Ishikawa (cell line): ENCODE measurements at regions not wholly inside any gene's neighbourhood (a gene's known extent, or its start where the extent isn't known, plus 50 kb on each side); places are given as distances from the start of the nearest gene placed in this dataset.

Experiments used
- CEBPB ChIP-seq: IDR thresholded peaks from 2 replicates; pipeline ENCODE4 v1.6.1; 2012
- CREB1 ChIP-seq: IDR thresholded peaks from 2 replicates; pipeline ENCODE4 v1.6.1; 2012; ENCODE audit warnings: low read depth
- EGR1 ChIP-seq: IDR thresholded peaks from 2 replicates; pipeline ENCODE4 v1.6.1; 2012
- EP300 ChIP-seq: IDR thresholded peaks from 2 replicates; pipeline ENCODE4 v1.6.1; 2012; ENCODE audit warnings: borderline replicate concordance
- FOXM1 ChIP-seq: IDR thresholded peaks from 2 replicates; pipeline ENCODE4 v1.6.1; 2012; ENCODE audit warnings: low read depth, borderline replicate concordance
- MAX ChIP-seq: IDR thresholded peaks from 2 replicates; pipeline ENCODE4 v1.6.1; 2012
- NFIC ChIP-seq: IDR thresholded peaks from 2 replicates; pipeline ENCODE4 v1.6.1; 2012
- RAD21 ChIP-seq: IDR thresholded peaks from 2 replicates; pipeline ENCODE4 v1.6.1; 2012; ENCODE audit warnings: low read depth
- REST ChIP-seq: IDR thresholded peaks from 2 replicates; pipeline ENCODE4 v1.6.1; 2012; ENCODE audit warnings: low read depth, mild to moderate bottlenecking
- TAF1 ChIP-seq: IDR thresholded peaks from 2 replicates; pipeline ENCODE4 v1.6.1; 2012; ENCODE audit warnings: low read depth, mild to moderate bottlenecking
- TCF12 ChIP-seq: IDR thresholded peaks from 2 replicates; pipeline ENCODE4 v1.6.1; 2012; ENCODE audit warnings: low read depth
- TEAD4 ChIP-seq: IDR thresholded peaks from 2 replicates; pipeline ENCODE4 v1.6.1; 2012
- USF1 ChIP-seq: IDR thresholded peaks from 2 replicates; pipeline ENCODE4 v1.6.1; 2012
- YY1 ChIP-seq: IDR thresholded peaks from 2 replicates; pipeline ENCODE4 v1.6.1; 2012; ENCODE audit warnings: low read depth
- ZBTB7A ChIP-seq: IDR thresholded peaks from 2 replicates; pipeline ENCODE4 v1.6.1; 2012; ENCODE audit warnings: low read depth

- TF ChIP-seq RAD21 = no peak
Measured at GRCh38 chr16:16805809-16806208, 426.9 kb downstream of the NPIPA7 start.

- no peak for TF ChIP-seq EP300
- no peak for TF ChIP-seq FOXM1
- no peak for TF ChIP-seq CEBPB
Measured at GRCh38 chr16:16815641-16816040, 436.7 kb downstream of the NPIPA7 start.

- TF ChIP-seq EP300 = no peak
- TF ChIP-seq CEBPB = no peak
- TF ChIP-seq RAD21 = no peak
- TF ChIP-seq CREB1 = no peak
- TF ChIP-seq REST = no peak
- no peak for TF ChIP-seq YY1
- TF ChIP-seq TEAD4 = no peak
- no peak for TF ChIP-seq USF1
- TF ChIP-seq MAX = no peak
- TF ChIP-seq TCF12 = no peak
- TF ChIP-seq NFIC = no peak
Measured at GRCh38 chr16:16817196-16817595, 438.3 kb downstream of the NPIPA7 start.

GRCh38 chr16:16821261-16821660, 442.3 kb downstream of the NPIPA7 start:
- TF ChIP-seq ZBTB7A = no peak
- no peak for TF ChIP-seq CEBPB
- no peak for TF ChIP-seq TAF1
- TF ChIP-seq YY1 = no peak
- no peak for TF ChIP-seq EGR1
- no peak for TF ChIP-seq FOXM1
- TF ChIP-seq CREB1 = no peak
- TF ChIP-seq RAD21 = no peak

- TF ChIP-seq CEBPB (no peak), CREB1 (no peak), USF1 (no peak)
Measured at GRCh38 chr16:16828913-16829398, 450.0 kb downstream of the NPIPA7 start.

- no peak for TF ChIP-seq RAD21
- TF ChIP-seq MAX = no peak
- TF ChIP-seq ZBTB7A = no peak
- no peak for TF ChIP-seq CEBPB
- no peak for TF ChIP-seq TAF1
- TF ChIP-seq TEAD4 = no peak
Measured at GRCh38 chr16:16830401-16830800, 451.5 kb downstream of the NPIPA7 start.

- TF ChIP-seq FOXM1 (no peak), NFIC (no peak), TCF12 (no peak), YY1 (no peak), TEAD4 (no peak), REST (no peak)
Measured at GRCh38 chr16:16830973-16831372, 452.0 kb downstream of the NPIPA7 start.

- TF ChIP-seq EGR1 (no peak), ZBTB7A (no peak), EP300 (no peak), TEAD4 (no peak), FOXM1 (no peak), CEBPB (no peak)
Measured at GRCh38 chr16:16833165-16833564, 454.2 kb downstream of the NPIPA7 start.
